GM23248 (cell line): ENCODE measurements at regions not wholly inside any gene's neighbourhood (a gene's known extent, or its start where the extent isn't known, plus 50 kb on each side); places are given as distances from the start of the nearest gene placed in this dataset.

Experiments
- EZH2 ChIP-seq: fragments of 200-600 bp; sonication (generic); IDR thresholded peaks from 2 replicates; pipeline ENCODE4 v1.6.1; 2018; ENCODE audit warnings: antibody characterized with exemption, mild to moderate bottlenecking; ENCODE audit not compliant: insufficient read depth, poor library complexity, severe bottlenecking
- EZH2phosphoT487 ChIP-seq: fragments of 200-600 bp; sonication (generic); IDR thresholded peaks from 2 replicates; pipeline ENCODE4 v1.6.1; 2018; ENCODE audit warnings: antibody characterized with exemption, moderate library complexity, mild to moderate bottlenecking, low read depth; ENCODE audit not compliant: insufficient read depth

- TF ChIP-seq EZH2: no peak
- no peak for TF ChIP-seq EZH2phosphoT487
These were observed 241.4 kb upstream of the PCSK5 start for GRCh38 chr9:75649060-75649459.
